Astrocyte (in vitro differentiated cells and primary cell): ENCODE measurements at regions not wholly inside any gene's neighbourhood (a gene's known extent, or its start where the extent isn't known, plus 50 kb on each side); places are given as distances from the start of the nearest gene placed in this dataset.

Experiments
- DNase-seq: peaks from one replicate; pipeline ENCODE4 v3.0.0-alpha.2; 2010; ENCODE audit warnings: low read depth
- FAIRE-seq: peaks from 2 replicates; lab custom pipeline; 2011; peaks lifted over from hg19 to GRCh38; lab: Jason Lieb, UNC
- H2AFZ ChIP-seq: 2 replicates; pipeline ENCODE4 v1.6.0; 2012; ENCODE audit warnings: low read depth, low read length, inconsistent platforms
- H3K27ac ChIP-seq: 2 replicates; pipeline ENCODE4 v1.5.1; 2011; ENCODE audit warnings: low read depth, low read length, inconsistent platforms
- H3K27me3 ChIP-seq: 2 replicates; pipeline ENCODE4 v1.6.0; 2011; ENCODE audit warnings: low read length, inconsistent platforms; ENCODE audit not compliant: insufficient read depth
- H3K36me3 ChIP-seq: 2 replicates; pipeline ENCODE4 v1.5.1; 2011; ENCODE audit warnings: low read length, inconsistent platforms; ENCODE audit not compliant: insufficient read depth
- H3K4me1 ChIP-seq: 2 replicates; pipeline ENCODE4 v1.5.1; 2011; ENCODE audit warnings: low read length, inconsistent platforms; ENCODE audit not compliant: insufficient read depth
- H3K4me2 ChIP-seq: 2 replicates; pipeline ENCODE4 v1.6.0; 2012; ENCODE audit warnings: low read length, inconsistent platforms
- H3K4me3 ChIP-seq: 2 replicates; pipeline ENCODE4 v1.5.1; 2011; ENCODE audit warnings: low read depth, mild to moderate bottlenecking, low read length, inconsistent platforms; ENCODE audit not compliant: insufficient read depth
- H3K79me2 ChIP-seq: 2 replicates; pipeline ENCODE4 v1.6.0; 2012; ENCODE audit warnings: mild to moderate bottlenecking, low read length, inconsistent platforms; ENCODE audit not compliant: insufficient read depth
- H3K9ac ChIP-seq: 2 replicates; pipeline ENCODE4 v1.6.0; 2012; ENCODE audit warnings: mild to moderate bottlenecking, low read length, inconsistent platforms
- H3K9me3 ChIP-seq: 2 replicates; pipeline ENCODE4 v1.5.1; 2012; ENCODE audit warnings: low read depth, mild to moderate bottlenecking, low read length, inconsistent platforms; ENCODE audit not compliant: insufficient read depth
- H4K20me1 ChIP-seq: 2 replicates; pipeline ENCODE4 v1.6.0; 2012; ENCODE audit warnings: low read length, inconsistent platforms; ENCODE audit not compliant: insufficient read depth
- H3K27ac Mint-ChIP-seq: one replicate; pipeline ENCODE4 v1.8.0; 2021; ENCODE audit warnings: mild to moderate bottlenecking, mixed read lengths; ENCODE audit not compliant: unreplicated experiment
- H3K27me3 Mint-ChIP-seq: one replicate; pipeline ENCODE4 v1.8.0; 2021; ENCODE audit warnings: low read depth, mixed read lengths; ENCODE audit not compliant: unreplicated experiment
- H3K36me3 Mint-ChIP-seq: one replicate; pipeline ENCODE4 v1.8.0; 2021; ENCODE audit warnings: low read depth, mixed read lengths; ENCODE audit not compliant: unreplicated experiment
- H3K4me1 Mint-ChIP-seq: one replicate; pipeline ENCODE4 v1.8.0; 2021; ENCODE audit warnings: low read depth, mixed read lengths; ENCODE audit not compliant: unreplicated experiment
- H3K4me3 Mint-ChIP-seq: one replicate; pipeline ENCODE4 v1.8.0; 2021; ENCODE audit warnings: mild to moderate bottlenecking, moderate library complexity, mixed read lengths; ENCODE audit not compliant: unreplicated experiment
- H3K9me3 Mint-ChIP-seq: one replicate; pipeline ENCODE4 v1.8.0; 2021; ENCODE audit warnings: mild to moderate bottlenecking, mixed read lengths; ENCODE audit not compliant: unreplicated experiment
- EZH2 ChIP-seq: IDR thresholded peaks from 2 replicates; pipeline ENCODE4 v1.6.1; 2012; ENCODE audit warnings: mild to moderate bottlenecking, low read length, inconsistent platforms; ENCODE audit not compliant: insufficient read depth
- TF ChIP-seq, protein P1 (sequence below): IDR thresholded peaks from 2 replicates; pipeline ENCODE4 v1.5.1; 2011; ENCODE audit warnings: low read depth, mild to moderate bottlenecking, inconsistent platforms, low read length, moderate library complexity; ENCODE audit not compliant: insufficient read depth

DNA sequence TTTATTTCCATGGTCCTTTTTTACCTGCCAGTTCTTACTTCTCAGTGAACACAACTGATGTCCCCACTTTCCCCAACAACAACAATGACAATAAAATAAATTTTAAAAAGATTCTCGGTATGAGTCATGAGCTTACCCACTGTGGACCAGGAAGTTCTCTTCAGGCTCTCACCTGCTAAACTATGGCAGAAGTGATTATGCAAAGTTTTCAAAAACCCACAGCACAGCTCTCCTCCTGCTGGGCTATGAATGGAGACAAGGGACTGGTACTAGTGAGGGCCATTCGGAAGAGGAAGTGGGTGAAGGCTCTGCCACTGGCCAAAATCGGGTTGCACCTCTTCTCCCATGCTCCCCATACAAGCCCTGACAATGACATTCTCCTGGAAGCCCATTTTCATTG is 429.4 kb downstream of the PIK3R1 start:
- Histone ChIP-seq H3K36me3 (no peaks in the 10 kb centered on the region), H3K9me3 (no peaks in the 10 kb centered on the region), H3K4me2 (no peak overlapping the region), H3K27ac (no peak overlapping the region), H3K79me2 (no peaks in the 10 kb centered on the region), H4K20me1 (no peaks in the 10 kb centered on the region), H3K4me1 (no peaks in the 10 kb centered on the region), H3K27me3 (no peaks in the 10 kb centered on the region), H3K9ac (no peak overlapping the region), H3K4me3 (no peak overlapping the region), H2AFZ (no peak overlapping the region)
- FAIRE-seq (no peak), DNase-seq (no peak)
- Mint-ChIP-seq H3K4me1 (peaks cover 7% of the 10 kb centered on the region), H3K27me3 (no peaks in the 10 kb centered on the region), H3K4me3 (no peak overlapping the region), H3K9me3 (no peaks in the 10 kb centered on the region), H3K27ac (no peak overlapping the region), H3K36me3 (no peaks in the 10 kb centered on the region)
- TF ChIP-seq EZH2, result no peak
- TF ChIP-seq, protein P1, sequence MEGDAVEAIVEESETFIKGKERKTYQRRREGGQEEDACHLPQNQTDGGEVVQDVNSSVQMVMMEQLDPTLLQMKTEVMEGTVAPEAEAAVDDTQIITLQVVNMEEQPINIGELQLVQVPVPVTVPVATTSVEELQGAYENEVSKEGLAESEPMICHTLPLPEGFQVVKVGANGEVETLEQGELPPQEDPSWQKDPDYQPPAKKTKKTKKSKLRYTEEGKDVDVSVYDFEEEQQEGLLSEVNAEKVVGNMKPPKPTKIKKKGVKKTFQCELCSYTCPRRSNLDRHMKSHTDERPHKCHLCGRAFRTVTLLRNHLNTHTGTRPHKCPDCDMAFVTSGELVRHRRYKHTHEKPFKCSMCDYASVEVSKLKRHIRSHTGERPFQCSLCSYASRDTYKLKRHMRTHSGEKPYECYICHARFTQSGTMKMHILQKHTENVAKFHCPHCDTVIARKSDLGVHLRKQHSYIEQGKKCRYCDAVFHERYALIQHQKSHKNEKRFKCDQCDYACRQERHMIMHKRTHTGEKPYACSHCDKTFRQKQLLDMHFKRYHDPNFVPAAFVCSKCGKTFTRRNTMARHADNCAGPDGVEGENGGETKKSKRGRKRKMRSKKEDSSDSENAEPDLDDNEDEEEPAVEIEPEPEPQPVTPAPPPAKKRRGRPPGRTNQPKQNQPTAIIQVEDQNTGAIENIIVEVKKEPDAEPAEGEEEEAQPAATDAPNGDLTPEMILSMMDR, result no peak

DNA sequence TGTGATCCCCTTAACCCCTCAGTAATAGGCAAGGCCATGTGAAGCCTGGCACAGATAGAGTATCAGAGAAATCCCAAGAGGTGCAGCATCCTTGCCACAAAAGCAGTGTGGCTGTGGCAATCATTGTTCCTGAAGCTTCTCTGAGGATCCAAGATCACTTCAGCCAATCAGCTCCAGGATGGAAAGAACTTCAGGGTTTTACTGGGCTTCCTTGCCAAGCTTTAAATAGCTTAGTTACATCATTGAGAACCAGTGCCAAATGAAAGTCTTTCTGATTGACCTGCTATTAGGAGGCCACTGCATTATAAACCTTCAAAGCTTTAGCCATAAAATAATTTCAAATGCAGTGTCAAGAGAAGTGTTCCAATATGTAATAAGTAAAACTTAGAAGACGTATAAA is 430.6 kb downstream of the PIK3R1 start:
- Histone ChIP-seq H3K9me3 (no peaks in the 10 kb centered on the region), H3K4me1 (no peaks in the 10 kb centered on the region), H3K4me2 (no peak overlapping the region), H3K27ac (no peak overlapping the region), H2AFZ (no peak overlapping the region), H3K36me3 (no peaks in the 10 kb centered on the region), H3K9ac (no peak overlapping the region), H3K27me3 (no peaks in the 10 kb centered on the region), H4K20me1 (no peaks in the 10 kb centered on the region), H3K4me3 (no peak overlapping the region), H3K79me2 (no peaks in the 10 kb centered on the region)
- H3K4me1 Mint-ChIP-seq, result peaks cover 7% of the 10 kb centered on the region
- no peaks in the 10 kb centered on the region for H3K9me3 Mint-ChIP-seq
- no peak overlapping the region for H3K4me3 Mint-ChIP-seq
- DNase-seq (peak; percentile 7), FAIRE-seq (no peak)
- no peak overlapping the region for H3K27ac Mint-ChIP-seq
- no peaks in the 10 kb centered on the region for H3K27me3 Mint-ChIP-seq
- no peaks in the 10 kb centered on the region for H3K36me3 Mint-ChIP-seq
- TF ChIP-seq, protein P1, result no peak
- TF ChIP-seq EZH2, result no peak

DNA sequence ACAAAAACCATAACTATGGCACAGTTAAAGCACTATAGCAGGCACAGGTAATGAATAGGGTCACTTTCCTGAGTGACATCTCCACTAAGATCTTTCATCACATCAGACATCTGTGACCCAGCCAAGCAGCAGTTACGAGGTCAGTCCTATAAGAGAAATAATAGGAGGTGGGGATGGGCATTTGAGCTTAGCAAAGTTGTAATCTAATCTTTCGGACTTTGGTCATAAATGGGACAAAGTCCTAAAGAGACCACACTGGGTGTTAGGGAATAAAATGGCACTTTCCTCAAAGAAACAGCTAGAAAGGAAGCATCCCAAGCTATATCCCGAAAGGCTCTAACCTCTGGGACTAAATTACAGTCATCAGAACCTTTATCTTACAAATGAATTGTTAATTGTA is 432.2 kb downstream of the PIK3R1 start:
- TF ChIP-seq, protein P1, result no peak
- no peak for TF ChIP-seq EZH2
- Histone ChIP-seq H3K27ac (no peak overlapping the region), H3K79me2 (no peaks in the 10 kb centered on the region), H3K9ac (no peak overlapping the region), H3K36me3 (no peaks in the 10 kb centered on the region), H3K27me3 (no peaks in the 10 kb centered on the region), H3K4me3 (no peak overlapping the region), H3K9me3 (no peaks in the 10 kb centered on the region), H2AFZ (no peak overlapping the region), H4K20me1 (no peaks in the 10 kb centered on the region), H3K4me2 (no peak overlapping the region), H3K4me1 (no peaks in the 10 kb centered on the region)
- Mint-ChIP-seq H3K4me3 (no peak overlapping the region), H3K27me3 (no peaks in the 10 kb centered on the region), H3K9me3 (no peaks in the 10 kb centered on the region), H3K27ac (no peak overlapping the region), H3K36me3 (no peaks in the 10 kb centered on the region), H3K4me1 (peaks cover 7% of the 10 kb centered on the region)
- FAIRE-seq, result no peak
- no peak for DNase-seq
